Stimulated activated CD8-positive, alpha-beta memory T cell treated with anti-CD3 and anti-CD28 coated beads, Interleukin-2, amount 100 ng/mL, for 48 hours (primary cell): ENCODE measurements at regions not wholly inside any gene's neighbourhood (a gene's known extent, or its start where the extent isn't known, plus 50 kb on each side); places are given as distances from the start of the nearest gene placed in this dataset.

Experiments used
- DNase-seq, 2 donors: peaks; one replicate each; pipeline ENCODE4 v3.0.0-alpha.2; 2020; ENCODE audit warnings: low read depth in 2 of 2

DNA sequence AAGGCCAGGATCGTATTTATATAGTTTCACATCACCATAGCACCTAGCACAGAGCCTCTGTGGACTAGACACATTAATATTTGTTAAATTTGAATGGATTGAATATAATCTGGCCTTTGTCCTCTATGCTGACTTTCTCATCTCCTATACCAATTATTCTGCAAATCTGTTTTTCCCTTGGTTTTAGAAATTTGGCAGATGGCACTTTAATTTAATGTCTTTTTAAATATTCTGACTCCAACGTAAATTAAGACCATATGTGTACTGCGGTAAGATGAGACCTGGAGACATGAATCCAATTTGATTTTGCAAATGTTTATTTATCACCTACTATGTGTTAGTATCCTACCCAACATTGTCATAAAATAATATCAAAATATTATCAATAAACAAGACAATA, 1281.9 kb upstream of the PIK3C3 start:
- no peak for DNase-seq

DNA sequence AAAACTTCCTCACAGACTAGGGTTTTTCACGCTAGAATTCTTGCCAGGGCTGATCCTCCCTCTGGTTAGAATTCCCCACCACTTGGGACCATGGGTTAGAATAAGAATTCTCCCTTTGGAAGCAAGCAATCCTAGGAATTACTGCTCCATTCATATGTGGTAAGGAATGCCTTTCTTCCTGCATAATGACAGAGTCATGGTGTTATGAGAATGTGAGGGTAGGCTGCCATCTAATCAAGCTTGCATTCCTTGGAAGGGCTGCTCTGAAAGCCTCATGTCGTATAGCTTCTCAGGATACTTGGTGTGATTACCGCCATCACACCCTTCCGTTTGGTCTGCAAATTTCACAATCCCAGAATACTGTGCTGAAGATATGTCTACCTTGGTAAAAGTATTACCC, 1282.4 kb upstream of the PIK3C3 start:
- no peak for DNase-seq

DNA sequence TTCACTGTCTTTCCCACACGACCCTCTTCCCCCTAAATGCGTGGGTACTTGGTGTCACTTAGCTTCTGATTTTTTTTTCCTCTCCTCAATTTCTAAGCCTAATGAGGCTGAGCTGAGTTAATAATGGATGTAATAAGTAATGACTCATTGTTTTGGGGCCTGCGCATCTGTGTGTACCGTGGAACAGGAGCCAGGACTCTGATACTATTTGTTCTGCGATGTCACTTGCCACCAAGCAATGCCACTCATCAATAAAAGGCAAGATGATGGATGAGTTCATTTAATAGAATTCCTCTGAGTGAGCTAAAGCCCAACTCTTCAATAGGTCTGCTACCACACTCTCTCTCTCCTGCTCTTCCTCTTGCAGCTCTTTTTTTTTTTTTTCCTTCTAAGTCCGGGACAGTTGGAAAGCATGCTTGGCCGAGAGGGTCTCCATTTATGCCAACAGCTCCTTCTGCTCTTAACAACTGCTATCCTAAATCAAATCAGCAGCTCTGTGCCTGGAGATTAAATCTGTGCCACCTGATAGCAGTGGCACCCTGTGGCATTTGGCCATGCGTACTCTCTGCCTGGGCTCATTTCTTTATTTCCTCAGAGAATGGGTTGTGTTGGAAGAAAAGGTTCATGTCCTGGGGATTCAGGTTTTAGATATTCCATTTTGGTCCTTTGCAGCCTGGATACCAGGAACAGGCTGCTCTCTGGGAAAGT, 1284.2 kb upstream of the PIK3C3 start:
- DNase-seq, result no peak

DNA sequence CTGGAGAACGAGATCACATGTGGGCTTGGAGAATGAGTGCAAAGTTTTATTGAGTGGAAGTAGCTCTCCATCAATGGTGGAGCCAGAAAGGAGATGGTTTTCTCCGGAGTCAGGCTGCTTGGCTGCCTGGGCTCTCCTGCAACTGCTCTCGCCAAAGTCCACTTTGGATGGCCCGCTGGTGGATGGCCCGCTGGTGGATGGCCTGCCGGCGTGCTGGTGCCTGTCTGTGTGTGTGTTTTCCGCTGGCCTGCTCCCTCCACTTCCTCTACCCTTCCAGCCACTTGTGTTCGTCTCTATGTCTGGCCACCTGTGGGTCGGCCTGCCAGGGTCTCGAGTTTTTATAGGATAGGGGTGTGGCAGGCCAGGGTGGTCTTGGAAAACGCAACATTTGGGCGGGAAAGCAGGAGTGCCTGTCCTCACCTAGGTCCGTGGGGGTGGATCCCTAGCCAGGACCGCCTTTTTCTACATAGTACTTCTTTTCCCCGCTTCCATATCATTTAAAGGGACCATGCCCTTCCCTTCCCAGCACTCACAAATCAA, 1292.1 kb upstream of the PIK3C3 start:
- DNase-seq, result no peak

DNA sequence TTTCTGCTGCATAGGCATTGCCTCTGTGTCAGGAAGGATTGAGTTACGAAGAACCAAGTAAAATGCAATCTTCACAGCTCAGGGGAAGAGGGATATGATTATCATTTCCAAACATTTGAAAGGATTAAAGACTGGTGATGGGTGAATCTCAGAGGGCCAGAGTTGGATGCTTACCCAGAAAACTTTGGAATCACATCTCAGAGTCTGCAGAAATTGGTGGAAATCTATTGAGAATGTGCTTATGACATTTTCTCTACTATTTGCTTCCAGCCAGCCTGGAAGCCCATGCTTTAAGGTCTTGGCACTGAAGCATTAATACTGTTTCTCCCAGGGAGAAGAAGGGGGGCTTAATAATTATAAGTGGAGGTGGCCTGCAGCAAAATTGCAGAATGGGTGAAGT, 1301.4 kb upstream of the PIK3C3 start:
- DNase-seq, result no peak

DNA sequence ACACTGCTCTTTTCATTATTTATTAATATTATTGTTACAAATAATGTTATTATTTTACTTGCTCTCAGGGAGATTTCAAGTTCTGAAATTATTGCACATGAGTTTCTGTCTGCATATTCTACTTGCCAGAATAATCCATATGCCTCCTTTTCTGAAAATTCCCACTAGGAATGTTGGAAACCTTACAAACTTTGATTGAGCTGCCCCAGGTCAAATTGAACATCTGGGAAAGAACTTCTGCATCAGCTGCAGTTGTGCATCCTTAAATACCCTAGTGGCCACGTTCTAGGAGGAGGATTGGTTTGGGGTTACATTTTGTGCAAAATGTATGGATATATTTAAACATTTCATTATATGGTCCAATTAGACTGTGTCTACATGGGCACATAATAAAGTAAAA, 1302.7 kb upstream of the PIK3C3 start:
- DNase-seq, result no peak

DNA sequence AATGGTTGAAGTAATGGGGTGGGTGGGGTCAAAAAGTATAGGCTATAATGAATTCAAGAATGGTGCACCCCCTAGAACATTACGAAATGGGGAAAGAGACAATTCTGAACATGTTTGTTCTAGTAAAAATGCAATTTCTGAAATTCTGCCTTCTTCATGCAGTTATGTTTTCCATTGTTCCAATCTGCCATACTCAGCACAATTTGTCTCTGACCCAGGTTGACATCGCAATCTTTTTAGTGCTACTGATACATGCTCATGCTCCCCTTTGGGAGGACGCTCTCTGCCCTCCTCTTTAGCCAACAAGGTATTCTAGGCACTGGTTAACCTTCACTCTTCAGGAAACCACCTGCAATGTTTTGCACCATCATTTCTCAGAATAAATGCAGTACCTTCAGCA, 1303.9 kb upstream of the PIK3C3 start:
- no peak for DNase-seq

DNA sequence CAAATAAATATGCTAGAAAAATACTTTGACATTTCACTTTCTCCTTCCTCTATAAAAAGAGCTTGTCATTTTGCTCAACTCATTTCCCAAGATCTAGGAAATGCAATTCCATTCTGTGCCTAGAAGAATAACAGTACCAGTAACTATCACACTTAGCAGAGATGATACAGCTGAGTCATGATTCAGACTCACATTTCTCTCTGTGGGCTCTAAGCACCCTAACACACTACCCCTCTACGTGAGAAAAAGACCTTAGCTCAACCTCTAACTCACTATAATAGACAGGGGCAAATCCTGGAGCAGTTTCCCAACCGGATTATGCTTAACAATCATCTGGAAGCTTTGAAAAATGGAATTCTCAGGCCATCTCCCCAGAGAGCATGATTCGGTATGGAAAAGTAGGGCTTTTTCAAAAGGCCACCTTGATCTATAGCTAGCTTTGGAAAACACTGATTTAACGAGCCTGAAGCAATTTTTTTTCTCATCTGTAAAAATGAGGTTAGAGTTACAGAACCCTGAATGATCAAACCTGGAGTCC, 1312.3 kb upstream of the PIK3C3 start:
- no peak for DNase-seq

DNA sequence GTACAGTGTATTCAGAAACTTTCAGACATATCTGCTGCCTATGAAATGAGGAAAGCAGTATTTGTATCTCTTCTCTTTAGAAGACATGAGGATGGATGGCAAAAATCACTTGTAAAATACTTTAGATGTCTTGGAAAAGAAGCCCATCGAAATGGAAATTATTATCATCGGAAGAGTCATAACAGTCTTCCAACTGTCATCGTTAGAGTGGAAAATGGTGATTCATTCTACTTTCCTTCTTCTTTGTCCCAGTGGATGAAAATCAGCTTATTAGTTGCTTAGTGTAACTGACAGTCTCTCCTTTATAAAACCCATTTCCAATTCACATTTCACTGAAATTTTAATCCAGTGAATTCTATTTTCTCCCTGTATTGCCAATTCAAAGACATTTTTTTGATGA, 1323.7 kb upstream of the PIK3C3 start:
- no peak for DNase-seq

DNA sequence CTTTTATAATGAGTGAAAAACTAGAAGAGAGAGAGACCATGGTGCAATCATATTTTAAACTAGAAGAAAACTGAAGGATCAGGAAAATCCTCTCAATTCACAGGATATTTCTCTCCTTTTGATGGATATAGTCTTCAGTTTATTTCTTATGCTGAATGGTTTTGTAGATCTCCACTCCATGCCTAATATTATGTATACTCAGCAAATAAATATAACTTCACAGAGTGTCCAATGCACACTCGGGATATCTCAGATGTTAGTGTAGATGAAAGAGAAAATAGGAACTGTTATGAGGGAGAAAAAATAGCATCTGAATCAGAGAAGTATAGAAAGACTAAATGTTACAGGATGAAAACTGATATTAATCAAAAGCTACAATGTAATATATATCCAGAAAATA, 1324.5 kb upstream of the PIK3C3 start:
- no peak for DNase-seq

DNA sequence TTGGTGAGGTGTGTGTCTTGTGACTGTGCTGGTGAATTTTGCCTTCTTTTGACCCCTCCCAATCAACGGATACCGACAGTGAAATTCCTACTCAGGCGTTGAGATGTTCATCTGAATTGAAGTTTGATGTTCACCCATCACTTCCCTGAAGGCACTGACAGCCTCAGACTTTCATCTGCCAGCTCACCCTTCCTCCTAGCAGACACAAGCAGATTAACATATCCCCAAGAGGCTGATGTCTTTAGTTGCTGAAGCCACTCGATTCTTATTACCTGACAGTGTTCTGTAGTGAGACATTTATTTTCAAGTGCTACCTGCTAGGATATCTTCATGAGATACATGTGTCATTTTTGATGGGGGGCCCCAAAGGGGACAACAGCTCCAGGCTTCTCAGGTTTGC, 1330.1 kb upstream of the PIK3C3 start:
- no peak for DNase-seq

DNA sequence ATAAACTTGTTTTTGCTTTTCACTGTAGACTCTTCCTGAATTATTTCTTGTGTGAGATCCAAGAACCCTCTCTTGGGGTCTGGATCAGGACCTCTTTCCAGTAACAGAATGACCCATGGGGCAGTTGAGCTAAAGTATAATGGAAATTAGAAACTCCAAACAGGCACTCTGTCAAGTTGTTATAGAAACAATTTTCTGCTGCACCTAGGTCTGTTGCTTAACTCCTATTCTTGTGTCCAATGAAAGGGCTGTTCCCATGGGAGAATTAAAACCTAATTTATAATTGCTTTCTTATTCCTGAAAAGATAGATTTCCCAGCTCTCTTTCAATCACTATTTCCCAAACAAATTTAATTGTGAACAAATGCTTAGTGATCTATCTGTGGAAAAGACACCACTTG, 1341.3 kb upstream of the PIK3C3 start:
- DNase-seq, result no peak

DNA sequence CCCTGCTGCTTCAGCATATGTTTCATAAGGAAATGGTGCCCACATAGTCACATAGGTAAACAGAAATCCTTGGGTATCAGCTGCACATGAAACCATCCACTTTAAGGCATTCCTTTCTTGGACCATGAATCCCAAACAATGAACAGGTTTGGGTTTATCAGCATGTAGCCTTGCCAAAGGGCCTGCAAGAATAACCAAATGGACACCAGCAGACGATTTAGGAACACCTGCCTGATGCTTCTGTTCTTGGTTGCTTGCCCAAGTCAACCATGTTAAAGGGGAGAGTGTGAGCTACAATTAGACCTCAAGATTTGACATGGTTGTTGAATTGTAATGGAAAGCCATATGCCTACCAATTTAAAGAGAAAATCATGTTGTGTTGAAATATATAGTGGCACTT, 1342.7 kb upstream of the PIK3C3 start:
- no peak for DNase-seq

DNA sequence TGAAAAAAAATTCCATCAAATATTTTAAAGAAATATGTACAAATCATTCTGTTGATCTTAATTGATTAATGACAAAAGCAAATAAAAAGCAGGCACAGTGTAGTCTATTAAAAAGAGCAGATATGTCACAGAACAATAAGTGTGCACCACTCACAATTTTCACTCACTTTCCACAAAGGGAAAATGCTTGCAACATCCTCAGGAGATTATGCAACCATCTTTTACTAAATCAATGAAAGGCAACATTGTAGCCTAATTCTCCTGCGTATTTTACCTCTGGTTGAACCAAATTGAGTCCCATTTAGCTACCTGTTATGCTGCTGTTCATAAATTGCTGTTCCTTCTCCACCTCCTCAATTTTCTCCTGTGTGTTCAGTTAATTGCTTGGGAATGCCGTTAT, 1346.8 kb upstream of the PIK3C3 start:
- DNase-seq, result no peak

DNA sequence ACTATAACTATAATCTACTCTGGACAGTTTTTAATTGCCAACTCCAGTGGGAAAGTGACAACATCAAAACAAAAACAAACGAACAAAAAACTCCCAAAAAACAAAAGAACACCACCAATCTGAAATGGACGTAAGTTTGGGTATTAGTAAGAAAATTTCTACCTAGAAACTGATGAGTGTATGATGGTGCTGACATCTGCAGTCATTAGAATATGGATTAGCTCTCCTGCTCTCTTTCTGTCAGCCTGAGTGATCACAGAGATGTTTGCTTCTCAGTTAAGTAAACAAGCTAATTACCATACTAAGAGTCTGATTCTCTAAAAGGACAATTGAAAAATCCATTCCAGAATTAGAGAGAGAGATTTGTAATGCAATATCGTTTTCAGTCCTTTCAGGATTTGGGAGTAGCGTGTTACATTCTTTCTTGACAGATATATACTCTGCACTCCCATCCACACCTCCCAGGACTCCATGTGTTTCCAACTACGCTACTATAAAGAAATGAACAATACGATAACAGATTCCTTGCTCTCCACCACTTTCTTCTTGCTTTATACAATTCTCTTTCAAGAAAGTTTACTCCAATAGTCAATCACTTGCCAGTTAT, 1347.4 kb upstream of the PIK3C3 start:
- DNase-seq, result no peak

DNA sequence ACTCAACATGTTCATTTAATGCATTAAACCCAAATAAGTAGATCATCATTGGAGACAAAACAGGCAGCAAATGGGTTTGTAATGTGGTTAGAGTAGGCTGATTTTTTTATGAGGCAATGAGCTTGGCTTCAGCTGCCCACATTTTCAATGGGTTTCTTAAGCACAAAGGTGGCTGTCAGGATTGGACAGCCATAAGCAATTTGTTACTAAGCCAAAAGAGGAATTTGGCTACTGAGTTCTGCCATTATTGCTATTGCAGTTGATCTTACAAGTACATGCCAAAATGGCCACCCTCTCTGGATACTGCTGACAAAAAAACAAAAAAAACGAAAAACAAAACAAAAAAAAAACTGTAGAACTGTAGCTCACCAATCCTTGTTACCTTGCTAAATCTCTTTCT, 1348.0 kb upstream of the PIK3C3 start:
- DNase-seq, result no peak

DNA sequence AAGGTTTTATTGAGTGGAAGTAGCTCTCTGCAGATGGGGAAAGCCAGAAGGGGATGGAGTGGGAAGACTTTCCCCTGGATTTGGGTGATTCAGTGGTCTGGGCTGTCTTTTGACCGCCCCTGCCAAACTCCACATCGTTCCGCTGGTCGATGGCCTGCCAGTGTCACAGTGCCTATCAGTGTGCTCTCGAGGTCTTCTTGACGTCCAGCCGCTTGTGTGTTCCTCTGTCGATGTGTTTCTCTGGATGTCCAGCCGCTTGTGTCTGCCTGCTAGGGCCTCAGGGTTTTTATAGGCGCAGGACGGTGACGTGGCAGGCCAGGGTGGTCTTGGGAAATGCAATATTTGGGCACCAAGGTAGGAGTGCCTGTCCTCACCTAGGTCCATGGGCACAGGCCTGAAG, 1371.4 kb upstream of the PIK3C3 start:
- DNase-seq, result no peak

DNA sequence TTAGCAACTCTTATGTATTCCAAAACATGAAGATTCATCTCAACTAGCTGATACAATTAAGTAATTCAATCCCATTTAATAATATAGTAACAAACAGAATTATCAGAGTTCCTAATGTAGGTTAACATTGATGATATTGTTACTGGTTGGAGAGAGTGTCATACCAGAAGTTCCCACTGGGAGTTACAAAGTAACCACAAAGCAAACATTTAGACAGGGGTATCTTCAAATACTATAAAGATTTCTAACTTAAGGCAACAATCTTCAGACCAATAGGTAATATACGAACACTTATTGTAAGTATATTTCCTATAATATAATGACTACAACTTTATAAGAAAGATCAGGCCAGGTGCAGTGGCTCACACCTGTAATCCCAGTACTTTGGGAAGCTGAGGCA, 1372.9 kb upstream of the PIK3C3 start:
- no peak for DNase-seq

DNA sequence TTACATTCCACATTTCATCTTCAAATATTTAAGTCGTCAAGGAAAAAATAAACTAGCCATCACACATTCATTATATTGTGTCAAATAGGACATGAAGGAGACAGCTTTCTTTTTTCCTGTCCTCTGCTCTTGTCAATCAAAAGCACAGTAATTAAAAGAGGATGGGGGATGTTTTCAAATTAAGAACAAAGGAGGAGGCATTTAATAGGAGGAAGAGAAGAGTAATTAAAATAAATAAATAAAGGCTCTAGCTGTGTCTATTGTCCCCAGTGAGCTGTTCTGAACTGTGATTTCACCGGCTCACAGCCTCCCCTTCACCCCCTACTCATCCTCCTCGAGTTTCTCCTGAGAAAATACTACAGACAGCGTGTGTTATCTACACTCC, 1377.1 kb upstream of the PIK3C3 start:
- DNase-seq, result no peak

DNA sequence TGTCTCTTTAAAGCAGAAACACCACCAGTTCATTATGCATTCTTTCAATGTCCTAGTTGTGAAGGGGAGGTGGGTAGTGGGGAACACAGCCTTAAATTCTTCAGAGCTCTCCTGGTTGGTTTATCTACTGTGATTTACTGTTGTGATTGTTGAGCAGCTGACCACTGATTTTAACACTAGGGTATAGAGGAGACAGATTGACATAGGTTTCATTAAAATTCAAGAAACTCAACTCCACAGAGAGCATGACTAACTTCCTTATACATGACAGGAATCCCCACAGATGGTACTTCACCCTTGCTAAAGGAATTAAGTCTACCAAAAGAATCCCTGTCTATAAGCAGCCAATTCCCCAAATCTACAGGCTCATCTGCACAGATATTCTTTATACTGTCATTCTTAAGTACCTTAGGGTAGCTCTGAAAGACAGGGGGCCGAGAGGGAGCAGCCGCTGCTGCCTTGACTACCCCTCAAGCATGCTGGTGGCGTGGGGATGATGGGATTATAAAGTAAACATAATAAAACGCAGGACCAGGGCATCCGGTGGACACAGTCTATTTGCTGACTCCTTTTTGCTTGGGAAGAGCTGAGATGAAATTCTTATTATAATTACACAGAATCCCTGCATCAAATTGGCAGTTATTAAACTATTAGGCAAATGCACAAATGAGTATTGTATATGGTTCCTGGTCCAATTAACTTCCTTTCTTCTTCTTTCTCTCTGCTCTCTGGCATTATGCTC, 1377.6 kb upstream of the PIK3C3 start:
- no peak for DNase-seq

DNA sequence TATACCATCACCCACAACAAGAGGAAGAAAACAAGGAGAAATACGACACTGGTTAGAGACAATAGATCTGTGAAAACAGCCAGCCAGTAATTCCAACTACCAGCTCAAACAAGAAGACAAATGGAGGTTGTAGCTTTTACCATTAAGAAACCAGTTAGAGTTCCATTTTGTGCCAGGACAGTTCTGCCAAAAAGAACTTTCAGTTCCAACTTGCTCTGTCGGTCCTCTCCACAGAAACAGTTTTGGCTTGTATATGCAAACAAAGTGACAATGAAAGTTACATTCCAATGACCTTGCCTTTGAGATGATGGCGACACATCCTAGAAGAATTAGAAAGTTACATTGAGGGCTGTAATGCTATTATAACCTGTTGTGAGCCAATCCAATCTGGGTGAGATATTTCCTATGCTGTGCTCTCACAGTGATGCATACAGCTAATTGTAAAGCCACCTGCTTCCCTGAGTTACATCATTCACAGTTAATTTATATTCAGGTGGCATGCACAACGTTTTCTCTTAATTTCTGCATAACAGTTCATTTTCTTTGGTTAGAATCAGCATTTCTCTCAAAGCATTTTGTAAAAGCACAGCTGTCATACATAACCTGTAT, 1378.4 kb upstream of the PIK3C3 start:
- no peak for DNase-seq

DNA sequence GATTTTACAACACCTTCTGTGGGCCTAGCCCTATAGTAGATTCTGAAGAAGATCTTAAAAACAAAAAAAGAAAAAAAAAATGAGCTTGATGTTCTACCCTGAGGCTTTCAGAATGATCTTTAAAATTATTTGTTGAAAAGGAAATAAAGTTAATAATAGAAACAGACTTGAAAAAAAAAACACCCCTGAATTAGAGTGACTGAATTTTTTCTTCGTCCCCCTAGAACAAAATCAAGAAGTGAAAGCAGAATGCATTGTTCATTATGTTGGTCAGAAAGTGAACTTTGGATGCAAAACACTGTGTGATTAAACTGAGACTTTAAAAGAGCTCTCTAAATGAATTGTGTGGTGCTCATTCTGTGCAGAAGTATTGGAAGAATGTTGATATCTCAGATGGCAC, 1384.4 kb upstream of the PIK3C3 start:
- no peak for DNase-seq
